ENCODE measurements at regions not wholly inside any gene's neighbourhood (a gene's known extent, or its start where the extent isn't known, plus 50 kb on each side); places are given as distances from the start of the nearest gene placed in this dataset.

DNA sequence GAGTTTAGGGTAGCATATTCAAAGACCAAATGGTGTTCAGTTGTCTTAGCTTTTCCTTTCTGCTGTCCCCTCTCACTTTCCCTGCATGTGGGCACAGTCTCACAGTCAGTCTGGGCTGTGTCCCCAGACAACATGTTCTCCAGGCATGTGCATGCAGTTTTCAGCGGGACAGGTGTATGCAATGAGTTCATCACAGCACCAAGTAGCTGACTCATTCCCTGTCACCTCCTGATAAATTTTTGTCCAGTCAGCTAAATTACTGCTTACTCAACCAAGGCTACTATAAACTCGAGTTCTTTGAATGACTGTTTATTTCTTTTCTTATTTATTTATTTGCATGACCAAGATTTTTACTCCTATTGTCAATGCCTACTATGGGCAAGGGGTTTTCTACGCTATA, 148.8 kb upstream of the CDH19 start (continued):
- TF ChIP-seq HNF4A (conservative IDR thresholded peaks at IDR 0.05): no peak
- no peak for TF ChIP-seq GABPA (IDR thresholded peaks at IDR 0.05 in 1 of 2, conservative IDR thresholded peaks at IDR 0.05 in 1 of 2)
- TF ChIP-seq, protein P1, sequence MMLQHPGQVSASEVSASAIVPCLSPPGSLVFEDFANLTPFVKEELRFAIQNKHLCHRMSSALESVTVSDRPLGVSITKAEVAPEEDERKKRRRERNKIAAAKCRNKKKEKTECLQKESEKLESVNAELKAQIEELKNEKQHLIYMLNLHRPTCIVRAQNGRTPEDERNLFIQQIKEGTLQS (IDR thresholded peaks at IDR 0.05): no peak
- TF ChIP-seq JUND (IDR thresholded peaks at IDR 0.05): no peak
- no peak for TF ChIP-seq RAD21 (IDR thresholded peaks at IDR 0.05)
- no peak for TF ChIP-seq EGR1 (IDR thresholded peaks at IDR 0.05; ENCODE audit: low read depth in 2 of 2)
- TF ChIP-seq, protein P2, sequence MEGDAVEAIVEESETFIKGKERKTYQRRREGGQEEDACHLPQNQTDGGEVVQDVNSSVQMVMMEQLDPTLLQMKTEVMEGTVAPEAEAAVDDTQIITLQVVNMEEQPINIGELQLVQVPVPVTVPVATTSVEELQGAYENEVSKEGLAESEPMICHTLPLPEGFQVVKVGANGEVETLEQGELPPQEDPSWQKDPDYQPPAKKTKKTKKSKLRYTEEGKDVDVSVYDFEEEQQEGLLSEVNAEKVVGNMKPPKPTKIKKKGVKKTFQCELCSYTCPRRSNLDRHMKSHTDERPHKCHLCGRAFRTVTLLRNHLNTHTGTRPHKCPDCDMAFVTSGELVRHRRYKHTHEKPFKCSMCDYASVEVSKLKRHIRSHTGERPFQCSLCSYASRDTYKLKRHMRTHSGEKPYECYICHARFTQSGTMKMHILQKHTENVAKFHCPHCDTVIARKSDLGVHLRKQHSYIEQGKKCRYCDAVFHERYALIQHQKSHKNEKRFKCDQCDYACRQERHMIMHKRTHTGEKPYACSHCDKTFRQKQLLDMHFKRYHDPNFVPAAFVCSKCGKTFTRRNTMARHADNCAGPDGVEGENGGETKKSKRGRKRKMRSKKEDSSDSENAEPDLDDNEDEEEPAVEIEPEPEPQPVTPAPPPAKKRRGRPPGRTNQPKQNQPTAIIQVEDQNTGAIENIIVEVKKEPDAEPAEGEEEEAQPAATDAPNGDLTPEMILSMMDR (IDR thresholded peaks at IDR 0.05; ENCODE audit: low read depth, low read length, missing input control): no peak
- no peak for TF ChIP-seq YY1 (IDR thresholded peaks at IDR 0.05)

DNA sequence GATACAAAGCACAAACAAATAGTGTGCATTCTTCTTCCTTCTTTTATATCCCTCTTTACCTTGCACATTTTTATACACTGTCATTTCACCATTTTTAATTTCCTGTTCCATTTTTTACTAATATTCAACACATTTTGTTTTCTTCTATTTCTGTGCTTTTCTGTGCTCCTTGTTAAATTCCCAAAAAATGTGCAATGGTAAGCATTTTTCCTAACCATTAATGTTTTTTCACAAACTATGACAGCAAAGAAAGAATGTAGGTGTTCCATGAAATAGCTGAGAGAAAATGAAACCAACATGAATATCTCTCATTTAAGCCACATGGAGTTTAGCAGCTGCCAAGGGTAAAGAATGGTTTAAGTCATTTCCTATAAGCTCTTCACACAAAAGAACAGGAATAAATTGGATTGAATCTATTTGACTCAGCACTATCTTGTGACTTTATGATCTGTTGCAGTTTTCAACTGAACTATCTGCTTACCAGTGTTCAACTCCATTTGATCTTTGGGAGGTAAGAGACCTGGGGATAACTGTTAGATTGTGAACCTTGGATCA, 145.7 kb upstream of the CDH19 start:
- no peak for DNase-seq (ENCODE audit: low spot score)
- TF ChIP-seq YY1 (IDR thresholded peaks at IDR 0.05): no peak
- no peak for TF ChIP-seq GABPA (IDR thresholded peaks at IDR 0.05 in 1 of 2, conservative IDR thresholded peaks at IDR 0.05 in 1 of 2)
- TF ChIP-seq HNF4G (IDR thresholded peaks at IDR 0.05): no peak
- TF ChIP-seq FOXA2 (IDR thresholded peaks at IDR 0.05): no peak
- TF ChIP-seq EGR1 (IDR thresholded peaks at IDR 0.05; ENCODE audit: low read depth in 2 of 2): no peak
- Histone ChIP-seq H3K4me3 (ENCODE audit: low read depth in 1 of 3, low read length in 3 of 3) (no peak overlapping the region), H3K36me3 (ENCODE audit: control insufficient read depth in 4 of 4, insufficient read depth in 3 of 4, low read depth in 1 of 4, low read length in 3 of 4) (no peaks in the 10 kb centered on the region), H3K27ac (ENCODE audit: low read depth in 1 of 2, low read length in 2 of 2) (no peak overlapping the region), H3K27me3 (ENCODE audit: control insufficient read depth in 4 of 4, insufficient read depth in 4 of 4, low read length in 3 of 4) (no peaks in the 10 kb centered on the region), H3K9ac (ENCODE audit: low read depth in 1 of 2, low read length in 2 of 2) (no peak overlapping the region), H3K9me3 (ENCODE audit: control insufficient read depth in 4 of 4, low read length in 3 of 4) (no peaks in the 10 kb centered on the region), H3K4me1 (ENCODE audit: control insufficient read depth in 4 of 4, insufficient read depth in 4 of 4, low read length in 3 of 4) (no peaks in the 10 kb centered on the region)

DNA sequence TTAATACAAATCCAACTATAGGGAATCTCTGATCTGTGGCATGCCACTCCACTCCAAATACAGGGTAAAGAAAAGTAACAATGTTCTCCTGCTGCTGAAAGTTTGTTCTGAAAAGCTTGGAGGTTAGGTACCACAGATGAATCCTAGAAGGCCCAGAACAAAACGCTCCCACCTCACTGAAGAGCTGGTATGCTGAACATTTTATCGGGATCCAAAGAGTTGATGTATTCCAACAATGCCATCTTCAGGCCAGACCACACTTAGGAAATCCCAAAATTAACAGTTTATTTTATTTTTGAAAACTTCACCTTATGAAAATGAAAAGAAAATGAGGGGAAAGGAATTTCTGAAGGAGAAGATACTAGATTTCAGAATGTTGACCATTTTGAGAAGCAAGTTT, 145.1 kb upstream of the CDH19 start:
- Histone ChIP-seq H3K4me1 (ENCODE audit: control insufficient read depth in 4 of 4, insufficient read depth in 4 of 4, low read length in 3 of 4) (no peaks in the 10 kb centered on the region), H3K27me3 (ENCODE audit: control insufficient read depth in 4 of 4, insufficient read depth in 4 of 4, low read length in 3 of 4) (no peaks in the 10 kb centered on the region), H3K27ac (ENCODE audit: low read depth in 1 of 2, low read length in 2 of 2) (no peak overlapping the region), H3K9ac (ENCODE audit: low read depth in 1 of 2, low read length in 2 of 2) (no peak overlapping the region), H3K36me3 (ENCODE audit: control insufficient read depth in 4 of 4, insufficient read depth in 3 of 4, low read depth in 1 of 4, low read length in 3 of 4) (no peaks in the 10 kb centered on the region), H3K9me3 (ENCODE audit: control insufficient read depth in 4 of 4, low read length in 3 of 4) (no peaks in the 10 kb centered on the region), H3K4me3 (ENCODE audit: low read depth in 1 of 3, low read length in 3 of 3) (no peak overlapping the region)
- TF ChIP-seq, protein P2 (IDR thresholded peaks at IDR 0.05; ENCODE audit: low read depth, low read length, missing input control): peak; percentile 41
- TF ChIP-seq RAD21 (IDR thresholded peaks at IDR 0.05) (peak; percentile 84 to 87), FOXA1 (IDR thresholded peaks at IDR 0.05) (no peak)
- no peak for DNase-seq (ENCODE audit: low spot score)
- WGBS: 29% methylated on average over 2 of the region's 2 CpGs

DNA sequence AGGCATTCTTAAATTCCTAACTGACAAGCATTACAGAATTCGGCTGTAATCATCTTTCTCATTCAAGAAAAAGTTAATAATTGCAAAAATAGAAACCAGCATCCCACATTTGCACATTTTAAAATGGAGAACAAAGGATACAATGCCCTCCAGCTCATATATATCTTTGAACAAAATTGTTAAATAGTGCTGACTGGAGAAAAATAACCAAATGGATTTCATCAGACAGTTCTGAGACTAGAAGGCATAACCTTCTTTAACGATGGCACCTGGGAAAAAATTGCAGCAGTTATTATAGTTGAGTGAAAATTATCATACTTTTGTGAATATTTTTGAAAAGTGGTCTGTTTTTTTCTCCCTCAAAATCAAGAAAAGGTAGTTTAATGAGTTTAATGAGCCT, 138.9 kb upstream of the CDH19 start:
- no peaks in the 10 kb centered on the region for H3K9me3 ChIP-seq (ENCODE audit: control insufficient read depth in 4 of 4, low read length in 3 of 4)
- no peak for DNase-seq (ENCODE audit: low spot score)
- no peaks in the 10 kb centered on the region for H3K4me1 ChIP-seq (ENCODE audit: control insufficient read depth in 4 of 4, insufficient read depth in 4 of 4, low read length in 3 of 4)
- no peak overlapping the region for H3K9ac ChIP-seq (ENCODE audit: low read depth in 1 of 2, low read length in 2 of 2)
- H3K27me3 ChIP-seq (ENCODE audit: control insufficient read depth in 4 of 4, insufficient read depth in 4 of 4, low read length in 3 of 4): no peaks in the 10 kb centered on the region
- WGBS: 73% methylated on average over 2 of the region's 2 CpGs
- H3K27ac ChIP-seq (ENCODE audit: low read depth in 1 of 2, low read length in 2 of 2): no peak overlapping the region
- H3K36me3 ChIP-seq (ENCODE audit: control insufficient read depth in 4 of 4, insufficient read depth in 3 of 4, low read depth in 1 of 4, low read length in 3 of 4): no peaks in the 10 kb centered on the region
- H3K4me3 ChIP-seq (ENCODE audit: low read depth in 1 of 3, low read length in 3 of 3): no peak overlapping the region
- TF ChIP-seq JUND (IDR thresholded peaks at IDR 0.05) (no peak), EGR1 (IDR thresholded peaks at IDR 0.05; ENCODE audit: low read depth in 2 of 2) (no peak), HNF4G (IDR thresholded peaks at IDR 0.05) (no peak)
- TF ChIP-seq, protein P3, sequence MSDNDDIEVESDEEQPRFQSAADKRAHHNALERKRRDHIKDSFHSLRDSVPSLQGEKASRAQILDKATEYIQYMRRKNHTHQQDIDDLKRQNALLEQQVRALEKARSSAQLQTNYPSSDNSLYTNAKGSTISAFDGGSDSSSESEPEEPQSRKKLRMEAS (IDR thresholded peaks at IDR 0.05): no peak
- TF ChIP-seq, protein P4, sequence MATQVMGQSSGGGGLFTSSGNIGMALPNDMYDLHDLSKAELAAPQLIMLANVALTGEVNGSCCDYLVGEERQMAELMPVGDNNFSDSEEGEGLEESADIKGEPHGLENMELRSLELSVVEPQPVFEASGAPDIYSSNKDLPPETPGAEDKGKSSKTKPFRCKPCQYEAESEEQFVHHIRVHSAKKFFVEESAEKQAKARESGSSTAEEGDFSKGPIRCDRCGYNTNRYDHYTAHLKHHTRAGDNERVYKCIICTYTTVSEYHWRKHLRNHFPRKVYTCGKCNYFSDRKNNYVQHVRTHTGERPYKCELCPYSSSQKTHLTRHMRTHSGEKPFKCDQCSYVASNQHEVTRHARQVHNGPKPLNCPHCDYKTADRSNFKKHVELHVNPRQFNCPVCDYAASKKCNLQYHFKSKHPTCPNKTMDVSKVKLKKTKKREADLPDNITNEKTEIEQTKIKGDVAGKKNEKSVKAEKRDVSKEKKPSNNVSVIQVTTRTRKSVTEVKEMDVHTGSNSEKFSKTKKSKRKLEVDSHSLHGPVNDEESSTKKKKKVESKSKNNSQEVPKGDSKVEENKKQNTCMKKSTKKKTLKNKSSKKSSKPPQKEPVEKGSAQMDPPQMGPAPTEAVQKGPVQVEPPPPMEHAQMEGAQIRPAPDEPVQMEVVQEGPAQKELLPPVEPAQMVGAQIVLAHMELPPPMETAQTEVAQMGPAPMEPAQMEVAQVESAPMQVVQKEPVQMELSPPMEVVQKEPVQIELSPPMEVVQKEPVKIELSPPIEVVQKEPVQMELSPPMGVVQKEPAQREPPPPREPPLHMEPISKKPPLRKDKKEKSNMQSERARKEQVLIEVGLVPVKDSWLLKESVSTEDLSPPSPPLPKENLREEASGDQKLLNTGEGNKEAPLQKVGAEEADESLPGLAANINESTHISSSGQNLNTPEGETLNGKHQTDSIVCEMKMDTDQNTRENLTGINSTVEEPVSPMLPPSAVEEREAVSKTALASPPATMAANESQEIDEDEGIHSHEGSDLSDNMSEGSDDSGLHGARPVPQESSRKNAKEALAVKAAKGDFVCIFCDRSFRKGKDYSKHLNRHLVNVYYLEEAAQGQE (IDR thresholded peaks at IDR 0.05): no peak
- TF ChIP-seq, protein P2 (IDR thresholded peaks at IDR 0.05; ENCODE audit: low read depth, low read length, missing input control): no peak
- TF ChIP-seq, protein P1 (IDR thresholded peaks at IDR 0.05): no peak

All from liver (tissue), 8 donors.